ENCODE measurements at regions not wholly inside any gene's neighbourhood (a gene's known extent, or its start where the extent isn't known, plus 50 kb on each side); places are given as distances from the start of the nearest gene placed in this dataset.

DNA sequence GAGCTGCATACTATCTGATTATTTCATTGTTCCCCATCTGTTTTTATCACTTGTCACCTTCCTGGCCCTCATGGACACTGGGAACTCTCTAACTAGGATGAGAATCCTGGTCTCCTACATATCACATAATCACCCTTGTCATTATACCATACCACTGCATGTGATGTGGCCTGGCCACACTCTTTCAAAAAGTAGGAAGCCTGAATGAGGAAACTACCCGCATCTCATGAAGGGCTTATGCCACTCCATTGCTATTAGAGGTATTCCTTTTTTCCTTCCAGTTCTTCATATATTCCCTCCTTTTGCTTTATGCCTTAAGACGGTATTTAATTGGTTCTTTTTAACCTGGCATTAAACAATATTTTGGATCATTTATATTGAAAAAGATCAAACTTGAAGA, 1341.4 kb upstream of the NUDT12 start:
- TF ChIP-seq, protein P1, sequence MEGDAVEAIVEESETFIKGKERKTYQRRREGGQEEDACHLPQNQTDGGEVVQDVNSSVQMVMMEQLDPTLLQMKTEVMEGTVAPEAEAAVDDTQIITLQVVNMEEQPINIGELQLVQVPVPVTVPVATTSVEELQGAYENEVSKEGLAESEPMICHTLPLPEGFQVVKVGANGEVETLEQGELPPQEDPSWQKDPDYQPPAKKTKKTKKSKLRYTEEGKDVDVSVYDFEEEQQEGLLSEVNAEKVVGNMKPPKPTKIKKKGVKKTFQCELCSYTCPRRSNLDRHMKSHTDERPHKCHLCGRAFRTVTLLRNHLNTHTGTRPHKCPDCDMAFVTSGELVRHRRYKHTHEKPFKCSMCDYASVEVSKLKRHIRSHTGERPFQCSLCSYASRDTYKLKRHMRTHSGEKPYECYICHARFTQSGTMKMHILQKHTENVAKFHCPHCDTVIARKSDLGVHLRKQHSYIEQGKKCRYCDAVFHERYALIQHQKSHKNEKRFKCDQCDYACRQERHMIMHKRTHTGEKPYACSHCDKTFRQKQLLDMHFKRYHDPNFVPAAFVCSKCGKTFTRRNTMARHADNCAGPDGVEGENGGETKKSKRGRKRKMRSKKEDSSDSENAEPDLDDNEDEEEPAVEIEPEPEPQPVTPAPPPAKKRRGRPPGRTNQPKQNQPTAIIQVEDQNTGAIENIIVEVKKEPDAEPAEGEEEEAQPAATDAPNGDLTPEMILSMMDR (IDR thresholded peaks at IDR 0.05), result no peak
- no peak for TF ChIP-seq EZH2 (IDR thresholded peaks at IDR 0.05; ENCODE audit: borderline replicate concordance, insufficient read depth, low read depth, low read length, poor library complexity, severe bottlenecking)
